Kidney epithelial cell (primary cell): ENCODE measurements at regions not wholly inside any gene's neighbourhood (a gene's known extent, or its start where the extent isn't known, plus 50 kb on each side); places are given as distances from the start of the nearest gene placed in this dataset.

Experiments used
- DNase-seq: peaks from one replicate; pipeline ENCODE4 v3.0.0-alpha.2; 2010; ENCODE audit warnings: low read depth
- H3K27me3 ChIP-seq: 2 replicates; pipeline ENCODE4 v1.6.0; 2011; ENCODE audit warnings: low read length; ENCODE audit not compliant: control insufficient read depth, insufficient read depth
- H3K36me3 ChIP-seq: 2 replicates; pipeline ENCODE4 v1.5.1; 2011; ENCODE audit warnings: low read length; ENCODE audit not compliant: control insufficient read depth, insufficient read depth
- H3K4me3 ChIP-seq: 2 replicates; pipeline ENCODE4 v1.5.1; 2011; ENCODE audit warnings: low read depth, mild to moderate bottlenecking, control low read depth, low read length
- CTCF ChIP-seq: IDR thresholded peaks from 2 replicates; pipeline ENCODE4 v1.5.1; 2011; ENCODE audit warnings: mild to moderate bottlenecking, moderate library complexity, low read length, control low read depth, inconsistent platforms; ENCODE audit not compliant: insufficient read depth, poor library complexity, severe bottlenecking

- no peaks in the 10 kb centered on the region for H3K36me3 ChIP-seq
- H3K4me3 ChIP-seq: no peak overlapping the region
- peak; percentile 64 for DNase-seq
- no peaks in the 10 kb centered on the region for H3K27me3 ChIP-seq
- TF ChIP-seq CTCF: no peak
These were observed 326.8 kb upstream of the POT1 start for GRCh38 chr7:125256446-125256845.

- no peak for DNase-seq
- no peaks in the 10 kb centered on the region for H3K27me3 ChIP-seq
- no peak overlapping the region for H3K4me3 ChIP-seq
- TF ChIP-seq CTCF: no peak
- no peaks in the 10 kb centered on the region for H3K36me3 ChIP-seq
These were observed 326.2 kb upstream of the POT1 start for GRCh38 chr7:125255810-125256209.

GRCh38 chr7:125254566-125254965 lies 324.9 kb upstream of the POT1 start:
- TF ChIP-seq CTCF: no peak
- H3K4me3 ChIP-seq: no peak overlapping the region
- H3K27me3 ChIP-seq: no peaks in the 10 kb centered on the region
- H3K36me3 ChIP-seq: no peaks in the 10 kb centered on the region
- no peak for DNase-seq

GRCh38 chr7:125253452-125254190 lies 324.0 kb upstream of the POT1 start:
- Histone ChIP-seq H3K36me3 (no peaks in the 10 kb centered on the region), H3K27me3 (no peaks in the 10 kb centered on the region), H3K4me3 (no peak overlapping the region)
- no peak for DNase-seq
- TF ChIP-seq CTCF: no peak

- Histone ChIP-seq H3K36me3 (no peaks in the 10 kb centered on the region), H3K27me3 (no peaks in the 10 kb centered on the region), H3K4me3 (no peak overlapping the region)
- DNase-seq: no peak
- TF ChIP-seq CTCF: no peak
These were observed 318.0 kb upstream of the POT1 start for GRCh38 chr7:125247514-125248098.

- H3K36me3 ChIP-seq: no peaks in the 10 kb centered on the region
- H3K27me3 ChIP-seq: no peaks in the 10 kb centered on the region
- no peak overlapping the region for H3K4me3 ChIP-seq
- DNase-seq: no peak
- no peak for TF ChIP-seq CTCF
These were observed 317.1 kb upstream of the POT1 start for GRCh38 chr7:125246706-125247105.
